Ovary (tissue), 7 donors: ENCODE measurements at regions not wholly inside any gene's neighbourhood (a gene's known extent, or its start where the extent isn't known, plus 50 kb on each side); places are given as distances from the start of the nearest gene placed in this dataset.

Experiments used
- DNase-seq, 5 donors: peaks; one replicate each; pipeline ENCODE4 v3.0.0-alpha.2; 2019 to 2020
- H3K27ac ChIP-seq, 2 donors: fragments of 200-600 bp; one replicate each; pipeline versions ENCODE4 v1.5.1 to v1.8.0; 2019 to 2022
- H3K27me3 ChIP-seq: fragments of 200-600 bp; one replicate; pipeline ENCODE4 v1.8.0; 2022
- H3K36me3 ChIP-seq: fragments of 200-600 bp; sonication (generic); one replicate; pipeline ENCODE4 v1.5.1; 2019
- H3K4me1 ChIP-seq: one replicate; pipeline ENCODE4 v1.8.1; 2013; ENCODE audit warnings: mild to moderate bottlenecking, moderate library complexity; ENCODE audit not compliant: insufficient read depth
- H3K4me3 ChIP-seq: fragments of 200-600 bp; sonication (generic); one replicate; pipeline ENCODE4 v1.5.1; 2017
- H3K9me3 ChIP-seq, 2 donors: fragments of 200-600 bp in 1 of 2; sonication (generic) in 1 of 2; one replicate each; pipeline versions ENCODE4 v1.5.1 to v1.8.1; 2013 to 2019; ENCODE audit warnings: mild to moderate bottlenecking in 1 of 2, moderate library complexity in 1 of 2
- EP300 ChIP-seq: sonication (generic); formaldehyde crosslinking; IDR thresholded peaks from one replicate; pipeline ENCODE4 v1.6.1; 2017; ENCODE audit warnings: antibody characterized with exemption
- POLR2A ChIP-seq: fragments of 450-650 bp; IDR thresholded peaks from one replicate; pipeline ENCODE4 v1.6.1; 2017; ENCODE audit warnings: antibody characterized with exemption, mild to moderate bottlenecking, moderate library complexity
- whole genome bisulfite sequencing, 3 donors: extraction: QIAGEN DNeasy Blood & Tissue Kit in 1 of 3; methylation state at CpG; one replicate each; pipeline versions ENCODE4 v1.1.5 to v1.1.7; 2013 to 2017; 5-methylcytosine and 5-hydroxymethylcytosine counted together
- intact Hi-C, 4 donors: fragments of 100-400 bp; cut with DNase I; formaldehyde crosslinking; loops; one replicate each; pipeline versions ENCODE4 v1.11.0 to v1.15.1; 2022 to 2023
- TF ChIP-seq, protein P1 (sequence below), 3 donors: fragments of 450-650 bp in 2 of 3; fragments of 200-600 bp in 1 of 3; IDR thresholded peaks; one replicate each; pipeline versions ENCODE4 v1.5.1 to v1.8.0; 2016 to 2022; ENCODE audit warnings: antibody characterized with exemption in 3 of 3, mild to moderate bottlenecking in 1 of 3
- donor health status: DM: no; HTN: no; CAD: no; lungs with moderate emphysema.
- donor health status: DM: no; HTN: no; CAD: no.
- donor health status: Bipolar disorder and iron deficiency.
- donor health status: DM: no; HTN: no; CAD: no.
- donor health status: DM: yes; HTN: yes; CAD: no.

DNA sequence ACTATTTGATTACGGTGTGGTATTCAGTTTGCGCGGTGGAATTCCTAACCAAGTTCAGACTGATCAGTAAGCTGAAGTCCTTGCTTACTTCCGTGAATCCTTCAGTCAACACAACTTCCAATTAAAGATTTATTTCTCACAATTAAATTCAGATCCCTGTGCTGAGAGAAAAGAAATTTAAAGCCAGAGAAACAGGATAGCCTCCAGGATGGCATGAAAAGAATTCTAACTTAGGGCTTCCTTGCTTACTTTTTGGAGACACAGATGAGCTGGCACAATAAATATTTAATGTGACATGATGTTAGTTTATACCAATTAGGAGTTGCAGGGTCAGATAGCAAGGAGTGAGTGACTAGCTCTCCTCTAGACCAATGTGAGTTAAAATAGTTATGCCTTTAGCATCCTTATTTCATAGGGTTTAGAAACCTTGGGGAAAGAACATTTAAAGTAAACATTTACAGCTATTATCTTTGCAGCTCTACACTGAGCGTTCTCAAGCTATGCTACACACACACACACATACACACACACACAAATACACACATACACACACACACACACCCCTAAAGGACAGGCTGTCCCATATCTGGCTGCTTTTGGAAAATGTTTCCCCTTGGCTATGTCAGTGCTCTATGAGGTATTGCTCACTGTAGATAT lies 151.0 kb downstream of the TRIB2 start:
- 13 to 41% (median 30%) methylated on average over 5 of the region's 5 CpGs for WGBS, 3 donors
- intact Hi-C loops: no loop called here
- no peak overlapping the region for H3K27ac ChIP-seq
- TF ChIP-seq, protein P1, sequence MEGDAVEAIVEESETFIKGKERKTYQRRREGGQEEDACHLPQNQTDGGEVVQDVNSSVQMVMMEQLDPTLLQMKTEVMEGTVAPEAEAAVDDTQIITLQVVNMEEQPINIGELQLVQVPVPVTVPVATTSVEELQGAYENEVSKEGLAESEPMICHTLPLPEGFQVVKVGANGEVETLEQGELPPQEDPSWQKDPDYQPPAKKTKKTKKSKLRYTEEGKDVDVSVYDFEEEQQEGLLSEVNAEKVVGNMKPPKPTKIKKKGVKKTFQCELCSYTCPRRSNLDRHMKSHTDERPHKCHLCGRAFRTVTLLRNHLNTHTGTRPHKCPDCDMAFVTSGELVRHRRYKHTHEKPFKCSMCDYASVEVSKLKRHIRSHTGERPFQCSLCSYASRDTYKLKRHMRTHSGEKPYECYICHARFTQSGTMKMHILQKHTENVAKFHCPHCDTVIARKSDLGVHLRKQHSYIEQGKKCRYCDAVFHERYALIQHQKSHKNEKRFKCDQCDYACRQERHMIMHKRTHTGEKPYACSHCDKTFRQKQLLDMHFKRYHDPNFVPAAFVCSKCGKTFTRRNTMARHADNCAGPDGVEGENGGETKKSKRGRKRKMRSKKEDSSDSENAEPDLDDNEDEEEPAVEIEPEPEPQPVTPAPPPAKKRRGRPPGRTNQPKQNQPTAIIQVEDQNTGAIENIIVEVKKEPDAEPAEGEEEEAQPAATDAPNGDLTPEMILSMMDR (IDR thresholded peaks at IDR 0.05): no peak
- TF ChIP-seq POLR2A (no peak), EP300 (no peak)
- no peak overlapping the region for H3K4me3 ChIP-seq
- peaks cover 3% of the 10 kb centered on the region for H3K4me1 ChIP-seq
- no peaks in the 10 kb centered on the region for H3K9me3 ChIP-seq
- H3K27me3 ChIP-seq: no peaks in the 10 kb centered on the region
- DNase-seq: peak in 1 of 5 donors; percentile 20
- H3K36me3 ChIP-seq: no peaks in the 10 kb centered on the region

DNA sequence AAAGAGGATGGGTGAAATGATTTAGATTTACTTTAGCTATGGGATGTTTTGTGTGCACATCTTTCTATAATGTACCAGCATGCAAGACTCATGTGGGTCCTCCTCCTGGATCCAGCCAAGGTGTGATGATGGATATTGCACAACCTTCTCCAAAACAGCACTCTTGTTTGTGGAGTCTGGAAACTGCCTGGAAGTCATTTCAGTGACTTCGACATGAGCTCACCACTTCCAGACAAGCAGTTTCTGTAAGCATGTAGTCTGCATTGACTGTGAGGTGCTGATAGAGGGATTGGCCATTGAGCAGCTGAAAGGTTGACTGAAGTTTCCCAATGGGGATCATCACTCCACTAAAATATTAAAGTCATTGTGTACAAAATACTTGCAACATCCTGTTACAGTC lies 154.0 kb downstream of the TRIB2 start:
- TF ChIP-seq EP300 (no peak), POLR2A (no peak)
- TF ChIP-seq, protein P1 (IDR thresholded peaks at IDR 0.05): no peak
- WGBS, 3 donors: 92 to 98% (median 95%) methylated on average over 1 of the region's 1 CpG
- H3K27me3 ChIP-seq: no peaks in the 10 kb centered on the region
- DNase-seq: no peak
- no peaks in the 10 kb centered on the region for H3K9me3 ChIP-seq
- intact Hi-C loops: no loop called here
- no peak overlapping the region for H3K27ac ChIP-seq
- no peaks in the 10 kb centered on the region for H3K36me3 ChIP-seq
- H3K4me1 ChIP-seq: peaks cover 3% of the 10 kb centered on the region
- H3K4me3 ChIP-seq: no peak overlapping the region

DNA sequence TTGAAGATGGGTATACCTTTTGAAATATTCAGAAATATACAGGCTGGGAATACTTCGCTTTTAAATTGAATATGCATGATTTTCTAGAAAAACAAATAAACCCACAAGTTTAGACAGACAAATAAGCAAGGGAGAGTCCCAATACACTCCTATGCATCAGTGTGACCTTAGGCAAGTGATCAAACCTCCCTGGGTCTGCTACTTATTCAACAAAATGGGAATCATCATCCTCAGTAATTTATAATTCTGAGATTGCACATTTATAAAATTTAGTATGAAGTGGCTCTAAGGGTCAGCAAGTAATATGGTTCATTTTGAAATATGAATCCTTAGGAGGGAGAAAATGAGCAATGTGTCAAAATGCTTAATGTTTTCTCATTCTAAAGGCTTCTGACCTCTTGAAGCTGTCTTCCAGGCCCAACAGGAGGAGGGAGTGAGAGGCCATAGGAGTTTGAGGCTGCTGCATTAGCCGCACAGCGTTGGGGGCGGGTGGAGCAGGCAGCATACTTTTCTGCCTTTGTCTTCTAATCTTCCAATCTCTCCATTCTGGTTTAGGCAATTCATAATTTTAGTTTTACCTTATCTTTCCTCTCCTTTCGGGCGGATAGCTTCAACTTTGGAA lies 155.1 kb downstream of the TRIB2 start:
- Histone ChIP-seq H3K36me3 (no peaks in the 10 kb centered on the region), H3K27me3 (no peaks in the 10 kb centered on the region), H3K4me1 (peaks cover 3% of the 10 kb centered on the region), H3K9me3 (no peaks in the 10 kb centered on the region), H3K4me3 (no peak overlapping the region), H3K27ac (no peak overlapping the region)
- WGBS, 3 donors: 93 to 98% (median 94%) methylated on average over 6 of the region's 6 CpGs
- no peak for DNase-seq
- TF ChIP-seq, protein P1 (IDR thresholded peaks at IDR 0.05): no peak
- no peak for TF ChIP-seq EP300
- no peak for TF ChIP-seq POLR2A
- intact Hi-C loops: no loop called here

DNA sequence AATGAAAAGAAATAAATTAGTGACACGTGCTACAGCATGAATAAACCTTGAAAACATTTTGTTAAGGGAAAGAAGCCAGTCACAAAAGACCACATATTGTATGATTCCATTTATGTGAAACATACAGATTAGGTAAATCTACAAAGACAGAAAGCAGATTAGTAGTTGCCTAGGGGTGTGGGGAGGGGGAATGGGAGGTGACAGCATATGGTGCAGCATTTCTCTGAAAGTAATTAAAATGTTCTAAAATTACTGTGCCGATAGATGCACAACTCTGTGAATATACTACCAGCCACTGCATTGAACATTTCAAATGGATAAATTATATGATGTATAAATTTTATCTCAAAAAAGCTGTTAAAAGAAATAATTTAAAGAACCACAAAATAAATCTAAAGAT lies 161.0 kb downstream of the TRIB2 start:
- Histone ChIP-seq H3K9me3 (no peaks in the 10 kb centered on the region), H3K4me3 (no peak overlapping the region), H3K4me1 (no peaks in the 10 kb centered on the region), H3K27me3 (no peaks in the 10 kb centered on the region), H3K27ac (no peak overlapping the region), H3K36me3 (no peaks in the 10 kb centered on the region)
- WGBS, 3 donors: 85 to 94% (median 87%) methylated on average over 2 of the region's 2 CpGs
- no peak for DNase-seq
- intact Hi-C loops: no loop called here
- TF ChIP-seq POLR2A (no peak), EP300 (no peak)
- TF ChIP-seq, protein P1 (IDR thresholded peaks at IDR 0.05): no peak
